AG09319 (cell line): ENCODE measurements at regions not wholly inside any gene's neighbourhood (a gene's known extent, or its start where the extent isn't known, plus 50 kb on each side); places are given as distances from the start of the nearest gene placed in this dataset.

ENCODE experiments used
- DNase-seq: peaks from one replicate; pipeline ENCODE4 v3.0.0-alpha.2; 2010; ENCODE audit warnings: low read depth; ENCODE audit errors: extremely low read depth
- TF ChIP-seq, protein P1 (sequence below): IDR thresholded peaks from 2 replicates; pipeline ENCODE4 v1.5.1; 2011; ENCODE audit warnings: low read depth, mild to moderate bottlenecking, inconsistent platforms, low read length, moderate library complexity

DNA sequence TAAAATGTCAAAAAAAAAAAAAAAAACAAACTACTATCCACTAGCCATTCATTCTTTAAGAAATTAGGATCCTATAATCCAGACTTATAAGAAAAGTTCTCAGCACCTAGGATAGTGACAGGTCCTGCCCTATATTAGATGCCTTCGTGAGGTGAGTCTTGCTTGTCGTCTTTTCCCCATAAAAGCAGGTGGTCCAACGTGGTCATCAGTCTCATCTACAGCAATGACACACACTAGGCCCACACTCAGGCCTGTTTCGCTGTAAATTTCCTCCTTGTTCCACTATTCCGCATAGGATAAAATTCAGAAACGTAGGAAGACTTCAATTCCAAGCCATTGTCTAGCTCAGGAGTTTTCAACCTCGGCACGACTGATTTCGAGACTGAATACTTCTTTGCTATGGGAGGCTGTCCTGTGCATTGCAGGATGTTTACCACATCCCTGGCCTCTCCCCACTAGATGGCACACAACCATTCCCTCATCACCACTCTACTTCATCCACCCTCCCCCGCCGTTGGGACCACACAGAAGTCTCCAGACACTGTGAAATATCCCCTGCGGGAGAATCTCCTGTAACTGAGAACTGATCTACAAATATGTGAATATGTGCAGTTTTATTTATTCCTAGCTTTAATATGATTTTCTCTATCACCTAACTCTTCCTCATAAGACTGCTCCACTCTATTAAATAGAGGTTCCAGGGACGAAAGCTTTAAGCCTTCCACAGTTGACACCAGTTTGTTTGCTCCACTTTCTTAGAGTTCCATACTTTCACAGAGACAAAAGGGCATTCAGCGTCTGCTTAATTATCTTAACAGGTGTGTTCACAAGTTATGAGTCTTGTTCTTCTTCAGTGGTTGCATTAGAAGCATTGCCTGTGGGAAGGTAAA, 346.3 kb downstream of the BMP2 start:
- DNase-seq: peak; percentile 10
- TF ChIP-seq, protein P1, sequence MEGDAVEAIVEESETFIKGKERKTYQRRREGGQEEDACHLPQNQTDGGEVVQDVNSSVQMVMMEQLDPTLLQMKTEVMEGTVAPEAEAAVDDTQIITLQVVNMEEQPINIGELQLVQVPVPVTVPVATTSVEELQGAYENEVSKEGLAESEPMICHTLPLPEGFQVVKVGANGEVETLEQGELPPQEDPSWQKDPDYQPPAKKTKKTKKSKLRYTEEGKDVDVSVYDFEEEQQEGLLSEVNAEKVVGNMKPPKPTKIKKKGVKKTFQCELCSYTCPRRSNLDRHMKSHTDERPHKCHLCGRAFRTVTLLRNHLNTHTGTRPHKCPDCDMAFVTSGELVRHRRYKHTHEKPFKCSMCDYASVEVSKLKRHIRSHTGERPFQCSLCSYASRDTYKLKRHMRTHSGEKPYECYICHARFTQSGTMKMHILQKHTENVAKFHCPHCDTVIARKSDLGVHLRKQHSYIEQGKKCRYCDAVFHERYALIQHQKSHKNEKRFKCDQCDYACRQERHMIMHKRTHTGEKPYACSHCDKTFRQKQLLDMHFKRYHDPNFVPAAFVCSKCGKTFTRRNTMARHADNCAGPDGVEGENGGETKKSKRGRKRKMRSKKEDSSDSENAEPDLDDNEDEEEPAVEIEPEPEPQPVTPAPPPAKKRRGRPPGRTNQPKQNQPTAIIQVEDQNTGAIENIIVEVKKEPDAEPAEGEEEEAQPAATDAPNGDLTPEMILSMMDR: peak; percentile 66

DNA sequence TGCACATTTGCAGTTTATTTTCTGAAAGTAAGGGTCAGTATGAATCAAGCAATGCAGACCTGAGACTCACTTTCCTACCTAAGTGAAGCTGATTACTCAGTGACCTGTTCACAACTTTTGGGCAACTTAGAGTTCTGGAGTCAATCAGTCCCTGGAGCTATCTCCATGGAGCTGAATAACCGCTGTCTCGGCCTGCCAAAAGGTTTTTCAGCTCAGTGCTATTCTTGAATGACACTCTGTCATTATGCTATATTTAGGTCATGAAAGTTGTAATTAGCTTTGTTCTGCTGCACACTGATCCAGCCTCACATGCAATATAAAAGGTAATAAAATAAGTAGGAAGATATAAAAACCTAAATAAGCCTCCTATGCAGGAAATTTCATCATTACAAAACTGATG, 356.0 kb downstream of the BMP2 start:
- DNase-seq: no peak
- TF ChIP-seq, protein P1: no peak

DNA sequence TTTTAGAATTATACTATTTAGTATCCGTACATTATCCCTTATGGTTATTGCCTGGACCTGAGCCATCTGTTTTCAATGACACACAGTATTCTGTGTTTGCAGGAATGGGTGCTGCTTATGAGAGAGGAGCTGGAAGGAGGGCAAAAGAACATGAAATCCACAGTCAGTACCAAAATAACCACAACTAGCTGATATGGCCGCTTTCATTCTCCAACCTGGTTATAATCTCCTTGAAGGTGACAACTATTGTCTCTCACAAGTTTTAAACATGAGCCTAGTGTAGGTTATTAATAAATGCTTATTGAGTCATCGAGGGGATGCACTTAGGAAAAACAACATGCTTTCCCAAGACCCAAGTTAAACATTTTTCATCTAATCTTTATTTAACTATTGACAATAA, 356.6 kb downstream of the BMP2 start:
- no peak for DNase-seq
- TF ChIP-seq, protein P1: no peak

DNA sequence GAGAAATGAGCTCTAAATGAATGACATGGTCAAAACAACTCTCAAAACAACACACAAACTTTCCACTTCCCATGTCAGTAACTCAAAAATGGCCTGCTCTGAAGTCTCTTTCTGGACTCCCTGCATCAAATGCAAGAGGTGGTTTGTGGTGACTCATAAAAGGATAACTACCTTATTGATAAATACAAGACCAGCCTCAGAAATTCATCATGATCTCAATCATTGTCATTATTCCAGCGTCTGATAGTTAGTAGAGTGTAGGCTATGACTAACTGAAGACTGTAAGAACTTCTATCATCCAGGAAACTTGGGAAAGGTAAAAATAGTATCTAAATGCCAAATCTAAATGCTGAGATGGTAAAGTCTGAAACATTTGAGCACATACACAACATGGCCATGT, 369.4 kb downstream of the BMP2 start:
- no peak for DNase-seq
- TF ChIP-seq, protein P1: no peak

DNA sequence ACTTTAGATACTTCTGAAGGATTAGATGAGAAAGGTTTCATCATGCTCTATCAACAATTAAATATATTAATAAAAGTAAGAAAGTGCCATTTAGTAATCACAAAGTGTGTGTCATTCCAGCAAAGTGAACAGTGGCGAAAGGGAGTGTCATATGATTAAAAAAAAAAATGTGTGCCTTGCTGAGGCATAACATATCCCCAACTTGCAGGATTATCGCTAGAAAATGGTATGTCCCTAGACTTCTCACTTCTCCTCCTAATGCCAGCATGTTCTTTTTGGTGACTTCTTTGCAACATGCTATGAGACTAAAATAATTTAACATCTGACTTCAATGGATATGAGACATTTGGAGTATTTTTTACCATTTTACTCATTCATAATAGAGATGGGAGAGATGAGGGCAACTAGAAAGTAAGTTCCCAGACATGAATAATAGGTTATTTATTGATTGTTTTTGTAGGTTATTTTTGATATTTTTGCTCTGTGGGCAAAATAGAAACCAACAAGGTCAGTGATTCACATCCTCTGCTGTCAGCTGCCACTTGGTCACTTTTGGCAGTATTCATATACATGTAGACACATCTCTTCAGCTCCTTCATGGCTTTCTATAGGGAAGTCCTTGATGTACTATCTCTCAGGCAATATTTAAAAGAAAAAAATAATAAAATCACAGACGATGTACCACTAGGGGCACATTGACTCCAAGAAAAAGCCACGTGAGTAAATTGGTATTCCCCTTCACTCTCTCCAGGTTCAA, 370.1 kb downstream of the BMP2 start:
- TF ChIP-seq, protein P1: no peak
- DNase-seq: no peak

DNA sequence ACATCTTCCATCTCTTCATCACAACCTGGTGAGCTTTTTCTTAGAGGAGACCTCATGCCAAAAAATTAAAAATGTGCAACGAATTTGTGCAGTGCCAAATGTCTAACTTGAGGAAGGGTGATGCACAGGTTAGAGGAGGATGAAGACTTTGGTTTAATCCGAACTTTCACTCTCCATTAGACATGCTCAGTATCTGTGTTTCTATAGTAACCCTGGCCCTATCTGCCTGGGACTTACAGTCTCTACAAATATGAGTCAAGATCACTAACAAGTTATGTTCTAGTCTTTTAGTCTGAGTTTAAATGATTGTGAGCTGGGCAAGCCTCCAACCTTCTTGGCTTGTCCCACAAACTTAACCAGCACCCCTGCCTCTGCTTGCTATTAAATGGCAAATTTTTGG, 377.0 kb downstream of the BMP2 start:
- DNase-seq: no peak
- TF ChIP-seq, protein P1: no peak

DNA sequence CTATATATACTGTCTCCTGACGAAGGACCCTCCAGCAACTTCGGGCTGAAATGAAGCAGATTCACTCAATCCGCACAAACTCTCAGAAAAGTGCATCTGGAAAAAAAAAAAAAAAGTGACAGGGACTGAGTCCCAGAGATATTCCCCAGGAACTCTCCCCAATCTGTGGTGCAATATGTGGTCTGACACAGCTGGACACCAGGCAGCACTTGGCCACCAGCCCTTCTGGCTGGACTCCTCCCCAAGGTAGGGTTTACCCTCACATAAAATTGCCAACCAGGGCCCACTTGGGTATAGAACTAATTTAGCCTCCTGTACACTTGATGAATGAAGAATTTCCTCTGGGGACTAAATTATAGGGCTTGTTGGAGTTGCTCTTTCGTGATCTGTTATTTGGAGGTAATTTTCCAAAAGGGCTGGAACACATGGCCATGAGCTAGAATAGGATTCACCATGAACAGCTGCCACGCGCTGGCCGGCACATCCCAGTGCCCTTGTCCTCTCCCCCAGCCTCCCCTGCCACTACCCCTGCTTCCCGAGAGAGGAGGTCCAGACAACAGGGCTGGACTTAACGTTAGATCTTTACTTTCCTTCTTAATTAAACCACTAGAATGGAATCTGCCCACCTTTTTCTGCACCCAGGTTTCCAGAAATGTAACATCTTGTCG, 379.2 kb downstream of the BMP2 start:
- no peak for DNase-seq
- TF ChIP-seq, protein P1: no peak
